HEK293T (cell line): ENCODE measurements at regions not wholly inside any gene's neighbourhood (a gene's known extent, or its start where the extent isn't known, plus 50 kb on each side); places are given as distances from the start of the nearest gene placed in this dataset.

Experiments
- CTCF ChIA-PET: fragments of 350-600 bp; formaldehyde crosslinking; extraction: SDS; loops from one replicate; lab custom pipeline; 2021; ENCODE audit warnings: antibody characterized with exemption, inconsistent platforms; lab: Yijun Ruan, JAX
- POLR2A ChIA-PET: fragments of 350-600 bp; formaldehyde crosslinking; extraction: SDS; loops from one replicate; lab custom pipeline; 2020; ENCODE audit warnings: antibody characterized with exemption, inconsistent platforms; lab: Yijun Ruan, JAX
- DNase-seq: peaks from one replicate; pipeline ENCODE4 v3.0.0; 2012; ENCODE audit warnings: mixed read lengths; ENCODE audit errors: extremely low spot score
- ARNT ChIP-seq: fragments of 450-650 bp; IDR thresholded peaks from 2 replicates; pipeline ENCODE4 v1.6.1; 2017; ENCODE audit warnings: mild to moderate bottlenecking
- BHLHE40 ChIP-seq: fragments of 450-650 bp; IDR thresholded peaks from 2 replicates; pipeline ENCODE4 v1.6.1; 2016; ENCODE audit warnings: mild to moderate bottlenecking, moderate library complexity, borderline replicate concordance
- CTBP1 ChIP-seq: fragments of 450-650 bp; IDR thresholded peaks from 2 replicates; pipeline ENCODE4 v1.6.1; 2016; ENCODE audit warnings: borderline replicate concordance
- ELF4 ChIP-seq: fragments of 450-650 bp; IDR thresholded peaks from 2 replicates; pipeline ENCODE4 v1.6.1; 2017; ENCODE audit warnings: antibody characterized with exemption
- FOXA1 ChIP-seq: fragments of 450-650 bp; IDR thresholded peaks from 2 replicates; pipeline ENCODE4 v1.6.1; 2016; ENCODE audit warnings: mild to moderate bottlenecking
- FOXK2 ChIP-seq: fragments of 450-650 bp; IDR thresholded peaks from 2 replicates; pipeline ENCODE4 v1.6.1; 2016; ENCODE audit warnings: mild to moderate bottlenecking
- FOXM1 ChIP-seq: fragments of 450-650 bp; IDR thresholded peaks from 2 replicates; pipeline ENCODE4 v1.6.1; 2017; ENCODE audit warnings: mild to moderate bottlenecking, borderline replicate concordance
- HDGF ChIP-seq: fragments of 450-650 bp; IDR thresholded peaks from 2 replicates; pipeline ENCODE4 v1.6.1; 2017; ENCODE audit warnings: antibody characterized with exemption, borderline replicate concordance
- L3MBTL2 ChIP-seq: fragments of 450-650 bp; conservative IDR thresholded peaks from 2 replicates; pipeline ENCODE4 v1.6.1; 2016; ENCODE audit warnings: mild to moderate bottlenecking
- LEF1 ChIP-seq: fragments of 450-650 bp; IDR thresholded peaks from 2 replicates; pipeline ENCODE4 v1.6.1; 2017; ENCODE audit warnings: mild to moderate bottlenecking, borderline replicate concordance
- NFRKB ChIP-seq: fragments of 450-650 bp; IDR thresholded peaks from 2 replicates; pipeline ENCODE4 v1.6.1; 2016; ENCODE audit warnings: mild to moderate bottlenecking, moderate library complexity
- PKNOX1 ChIP-seq: fragments of 450-650 bp; IDR thresholded peaks from 2 replicates; pipeline ENCODE4 v1.6.1; 2016
- SP1 ChIP-seq: fragments of 450-650 bp; IDR thresholded peaks from 2 replicates; pipeline ENCODE4 v1.6.1; 2017
- SUZ12 ChIP-seq: fragments of 450-650 bp; IDR thresholded peaks from 2 replicates; pipeline ENCODE4 v1.6.1; 2016; ENCODE audit warnings: mild to moderate bottlenecking
- TARDBP ChIP-seq: fragments of 450-650 bp; IDR thresholded peaks from 2 replicates; pipeline ENCODE4 v1.6.1; 2016
- ZNF384 ChIP-seq: fragments of 450-650 bp; IDR thresholded peaks from 2 replicates; pipeline ENCODE4 v1.6.1; 2016

- no peak for DNase-seq
- POLR2A ChIA-PET, result no interaction called here
- TF ChIP-seq HDGF (no peak), CTBP1 (no peak), LEF1 (no peak), PKNOX1 (no peak), BHLHE40 (no peak), FOXA1 (no peak), NFRKB (no peak), SUZ12 (no peak), TARDBP (no peak)
- CTCF ChIA-PET, result no interaction called here
Observed at GRCh38 chr2:57685032-57685431, 361.6 kb upstream of the VRK2 start.

- no peak for DNase-seq
- POLR2A ChIA-PET, result no interaction called here
- CTCF ChIA-PET, result no interaction called here
- TF ChIP-seq BHLHE40 (no peak), FOXM1 (no peak), LEF1 (no peak), TARDBP (no peak), SUZ12 (no peak), HDGF (no peak)
Observed at GRCh38 chr2:57692395-57692794, 354.2 kb upstream of the VRK2 start.

DNA sequence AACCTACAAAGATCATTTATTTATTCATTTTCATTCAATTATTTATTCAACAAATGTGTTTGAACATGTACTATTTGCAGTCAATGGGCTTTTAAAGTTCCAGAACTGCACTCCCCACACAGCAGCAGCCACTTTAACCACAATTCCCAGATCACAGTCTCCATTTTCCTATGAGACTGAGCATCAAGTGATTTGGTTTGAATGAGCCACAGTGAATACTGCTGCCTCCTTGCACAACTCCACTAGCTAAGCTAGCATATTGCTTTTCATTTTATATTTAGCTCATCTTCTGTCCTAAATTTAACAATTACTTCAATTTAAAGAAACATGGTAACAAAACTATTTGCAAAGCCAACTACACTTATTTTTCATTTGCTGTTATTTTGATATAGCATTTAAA is 353.4 kb upstream of the VRK2 start:
- TF ChIP-seq FOXA1 (no peak), NFRKB (no peak), TARDBP (no peak), SP1 (no peak), ARNT (no peak), BHLHE40 (no peak), CTBP1 (no peak), L3MBTL2 (no peak), FOXM1 (no peak), ELF4 (no peak), FOXK2 (no peak), PKNOX1 (no peak), SUZ12 (no peak), ZNF384 (no peak)
- DNase-seq, result no peak
- CTCF ChIA-PET, result no interaction called here
- POLR2A ChIA-PET, result no interaction called here

DNA sequence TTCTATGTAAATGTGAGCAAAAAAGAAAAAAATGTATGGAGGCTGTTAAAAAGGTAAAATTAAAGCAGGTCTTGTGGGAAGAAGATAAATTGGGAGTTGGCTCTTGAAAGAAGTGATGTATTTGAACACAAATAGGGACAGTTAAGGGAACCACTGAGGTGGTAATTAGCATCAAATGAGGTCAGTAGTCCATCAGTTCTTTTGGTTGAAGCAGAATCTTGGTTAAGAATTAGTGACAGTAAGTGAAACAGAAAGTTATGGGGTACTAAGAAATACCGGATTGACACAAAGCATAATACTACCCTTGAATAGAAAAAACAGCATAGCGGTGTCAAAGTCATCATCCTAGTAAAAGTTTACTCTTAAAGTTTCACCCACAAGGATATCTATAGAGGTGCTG is 352.6 kb upstream of the VRK2 start:
- ChIA-PET POLR2A (no interaction called here), CTCF (no interaction called here)
- TF ChIP-seq FOXA1 (no peak), TARDBP (no peak), HDGF (no peak), CTBP1 (no peak), BHLHE40 (no peak), NFRKB (no peak), PKNOX1 (no peak), ARNT (no peak), LEF1 (no peak), L3MBTL2 (no peak), ELF4 (no peak), ZNF384 (no peak), SUZ12 (no peak), FOXM1 (no peak), FOXK2 (no peak), SP1 (no peak)
- DNase-seq, result no peak

DNA sequence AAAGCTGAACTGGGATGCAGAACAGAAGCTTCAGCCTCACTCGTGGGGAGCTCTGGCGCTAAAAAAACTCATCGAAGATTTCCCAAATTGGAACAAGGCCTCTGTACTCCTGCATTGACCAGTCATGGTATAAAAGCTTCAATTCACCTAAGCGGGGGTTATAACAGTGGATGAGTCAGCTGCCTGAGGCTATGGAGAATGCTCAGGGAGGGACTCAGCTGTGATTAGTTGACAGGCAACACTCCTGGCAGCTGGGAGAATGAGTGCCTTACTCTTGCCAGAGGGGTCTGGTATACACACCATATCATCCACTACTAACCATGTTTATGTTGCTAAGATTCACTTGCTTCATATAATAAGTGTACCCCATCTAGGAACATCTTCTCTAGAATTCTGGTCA is 350.6 kb upstream of the VRK2 start:
- DNase-seq, result peak; percentile 20
- ChIA-PET POLR2A (no interaction called here), CTCF (no interaction called here)
- TF ChIP-seq SUZ12, result no peak
- TF ChIP-seq HDGF, result no peak
- TF ChIP-seq PKNOX1, result no peak
- no peak for TF ChIP-seq BHLHE40
- TF ChIP-seq ELF4, result no peak

- POLR2A ChIA-PET, result no interaction called here
- no peak for DNase-seq
- CTCF ChIA-PET, result no interaction called here
- TF ChIP-seq LEF1 (no peak), HDGF (no peak), ARNT (no peak), SUZ12 (no peak), ZNF384 (no peak), NFRKB (no peak), BHLHE40 (no peak), ELF4 (no peak), L3MBTL2 (no peak), FOXA1 (no peak), SP1 (no peak), FOXM1 (no peak), FOXK2 (no peak), TARDBP (no peak), CTBP1 (no peak), PKNOX1 (no peak)
Observed at GRCh38 chr2:57698392-57698791, 348.2 kb upstream of the VRK2 start.
